ENCODE measurements at regions not wholly inside any gene's neighbourhood (a gene's known extent, or its start where the extent isn't known, plus 50 kb on each side); places are given as distances from the start of the nearest gene placed in this dataset.

DNA sequence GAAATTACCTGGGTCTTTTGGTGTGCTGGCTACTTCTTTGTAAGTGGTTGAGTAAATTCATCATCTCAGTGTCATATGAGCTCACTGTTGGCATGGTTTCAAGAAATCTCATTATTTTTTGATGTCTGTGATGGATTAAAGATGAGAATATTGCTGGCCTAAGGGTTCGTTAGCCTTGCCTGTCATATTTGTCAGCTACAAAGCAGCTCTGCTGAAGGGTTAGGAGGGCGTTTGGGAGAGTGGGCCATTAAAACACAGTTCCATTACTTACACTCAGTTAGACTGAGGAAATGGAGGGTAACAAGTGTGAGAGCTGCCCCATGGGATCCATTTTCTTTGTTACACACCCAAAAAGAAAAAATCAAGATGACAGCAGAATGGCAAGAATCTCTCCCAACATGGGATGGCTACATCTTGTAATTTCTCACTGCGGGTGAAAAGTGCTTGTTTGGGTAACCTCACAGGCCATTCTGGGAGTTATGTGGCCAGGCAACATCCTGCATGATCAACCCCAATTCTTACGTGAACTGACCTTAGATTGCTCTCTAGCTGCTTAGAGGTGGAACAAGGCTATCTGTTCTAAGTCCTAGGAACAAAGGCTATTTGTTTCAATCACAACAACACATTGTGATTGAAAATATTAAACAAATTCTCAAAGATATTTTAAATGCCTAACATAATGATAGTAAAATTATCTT, 609.5 kb upstream of the RGMB start:
- Histone ChIP-seq H3K56ac (replicated peaks; ENCODE audit: insufficient read length, low read depth, low read length) (no peak overlapping the region), H3K9ac (replicated peaks in 1 of 4; ENCODE audit: extremely low read depth in 1 of 4, low read depth in 3 of 4, low read length in 3 of 4) (no peak overlapping the region)
- no peak for FAIRE-seq

More for the DNA sequence above, 609.5 kb upstream of the RGMB start:
- CTCF ChIA-PET (ENCODE audit: partially characterized antibody): no interaction called here
- Histone ChIP-seq H3K4me1 (replicated peaks in 1 of 4; ENCODE audit: control insufficient read depth in 3 of 4, insufficient read depth in 4 of 4, low read length in 3 of 4) (no peaks in the 10 kb centered on the region), H2BK15ac (ENCODE audit: low read length) (no peak overlapping the region), H3K4me3 (ENCODE audit: extremely low read depth in 1 of 4, insufficient read depth in 2 of 4, low read depth in 3 of 4, low read length in 4 of 4) (no peak overlapping the region), H3K79me2 (ENCODE audit: control insufficient read depth in 1 of 2, insufficient read depth in 2 of 2, low read length in 2 of 2) (no peaks in the 10 kb centered on the region), H3K14ac (ENCODE audit: insufficient read length) (no peak overlapping the region), H4K20me1 (replicated peaks in 1 of 2; ENCODE audit: control insufficient read depth in 1 of 2, insufficient read depth in 2 of 2, low read length in 2 of 2) (no peaks in the 10 kb centered on the region), H3K27ac (ENCODE audit: low read depth, low read length) (no peak overlapping the region), H2AFZ (ENCODE audit: low read length) (peak overlapping the region; percentile 21; the same call in 1 of the 2 replicates), H3K9me3 (ENCODE audit: insufficient read depth in 2 of 2, low read depth in 1 of 2, low read length in 1 of 2) (no peaks in the 10 kb centered on the region), H4K91ac (replicated peaks; ENCODE audit: insufficient read length, low read length) (no peak overlapping the region), H2AK5ac (ENCODE audit: low read depth, low read length) (no peak overlapping the region), H3K79me1 (ENCODE audit: low read depth, low read length) (no peaks in the 10 kb centered on the region), H3K27me3 (replicated peaks in 1 of 4; ENCODE audit: control insufficient read depth in 3 of 4, extremely low read depth in 1 of 4, insufficient read depth in 3 of 4, low read length in 3 of 4) (no peaks in the 10 kb centered on the region), H3K36me3 (ENCODE audit: control insufficient read depth in 2 of 4, insufficient read depth in 4 of 4, low read length in 3 of 4) (no peaks in the 10 kb centered on the region), H3K23me2 (ENCODE audit: low read depth, low read length) (no peaks in the 10 kb centered on the region), H4K5ac (ENCODE audit: insufficient read length, low read depth, low read length) (no peak overlapping the region), H2BK20ac (ENCODE audit: low read length) (no peak overlapping the region), H2BK120ac (replicated peaks; ENCODE audit: low read depth, low read length) (no peak overlapping the region), H3K4ac (replicated peaks; ENCODE audit: insufficient read length, low read depth, low read length) (no peak overlapping the region), H2BK5ac (ENCODE audit: low read depth, low read length) (no peak overlapping the region), H2BK12ac (ENCODE audit: low read depth, low read length) (no peak overlapping the region), H3K23ac (ENCODE audit: insufficient read length) (no peak overlapping the region), H3K18ac (ENCODE audit: extremely low read depth, low read length) (no peak overlapping the region), H3K4me2 (ENCODE audit: insufficient read depth in 1 of 2, low read depth in 2 of 2, low read length in 2 of 2) (no peak overlapping the region), H4K8ac (ENCODE audit: extremely low read depth, insufficient read depth, low read length) (no peak overlapping the region)
- TF ChIP-seq CBX8 (IDR thresholded peaks at IDR 0.05; ENCODE audit: borderline replicate concordance, low read depth, low read length): no peak
- TF ChIP-seq TCF12 (IDR thresholded peaks at IDR 0.05; ENCODE audit: low read depth, low read length): no peak
- TF ChIP-seq EZH2 (IDR thresholded peaks at IDR 0.05; ENCODE audit: low read depth, low read length, severe bottlenecking): no peak
- TF ChIP-seq POU5F1 (IDR thresholded peaks at IDR 0.05; ENCODE audit: low read depth, low read length): no peak
- TF ChIP-seq, protein P1, sequence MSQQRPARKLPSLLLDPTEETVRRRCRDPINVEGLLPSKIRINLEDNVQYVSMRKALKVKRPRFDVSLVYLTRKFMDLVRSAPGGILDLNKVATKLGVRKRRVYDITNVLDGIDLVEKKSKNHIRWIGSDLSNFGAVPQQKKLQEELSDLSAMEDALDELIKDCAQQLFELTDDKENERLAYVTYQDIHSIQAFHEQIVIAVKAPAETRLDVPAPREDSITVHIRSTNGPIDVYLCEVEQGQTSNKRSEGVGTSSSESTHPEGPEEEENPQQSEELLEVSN (IDR thresholded peaks at IDR 0.05): no peak
- 66% methylated on average over 4 of the region's 4 CpGs; no CpG with 5 or more reads in 1 of the 2 experiments for WGBS, 2 experiments (ENCODE audit: extremely low coverage in 1 of 2, insufficient coverage in 1 of 2, insufficient read length in 1 of 2, insufficient replicate concordance in 2 of 2, low coverage in 1 of 2, low lambda C conversion rate in 2 of 2, missing lambda C conversion rate in 1 of 2)
- POLR2A ChIA-PET (ENCODE audit: partially characterized antibody): no interaction called here
- no peak for DNase-seq (ENCODE audit: low read depth in 1 of 2, low spot score in 2 of 2)

Measured in H1 (cell line).